Hematopoietic multipotent progenitor cell treated with erythropoietin and hydrocortisone succinate and interleukin-3 and kit ligand, for 6 days (in vitro differentiated cells): ENCODE measurements at regions not wholly inside any gene's neighbourhood (a gene's known extent, or its start where the extent isn't known, plus 50 kb on each side); places are given as distances from the start of the nearest gene placed in this dataset.
"Not testable (repeated sequence)": the region's sequence is repeated elsewhere in the genome, so short reads cannot be mapped to it uniquely, and the experiment has no call there.

ENCODE experiments used
- DNase-seq: peaks from one replicate; pipeline ENCODE4 v3.0.0-alpha.2; 2015

DNA sequence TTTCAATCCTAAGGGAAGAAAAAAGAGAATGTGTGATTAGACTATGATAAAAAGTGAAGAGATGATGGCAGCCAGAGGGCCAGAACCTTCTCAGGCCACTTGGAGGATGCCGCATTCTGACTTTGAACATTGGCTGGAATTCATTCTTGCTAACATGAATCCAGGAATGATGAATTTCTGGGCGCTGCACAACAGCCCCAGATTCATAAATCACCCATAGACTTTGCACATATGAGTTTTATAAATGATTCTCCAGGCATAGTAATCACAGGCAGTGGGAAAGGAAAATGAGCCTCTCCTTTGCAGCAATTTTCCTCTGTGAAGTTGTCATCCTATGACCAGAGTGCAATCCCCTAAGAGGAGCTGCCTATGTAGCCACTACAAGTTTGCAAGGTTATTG, 555.4 kb downstream of the KCTD12 start:
- no peak for DNase-seq

GRCh38 chr13:76329866-76330580, 556.2 kb downstream of the KCTD12 start:
- no peak for DNase-seq

DNA sequence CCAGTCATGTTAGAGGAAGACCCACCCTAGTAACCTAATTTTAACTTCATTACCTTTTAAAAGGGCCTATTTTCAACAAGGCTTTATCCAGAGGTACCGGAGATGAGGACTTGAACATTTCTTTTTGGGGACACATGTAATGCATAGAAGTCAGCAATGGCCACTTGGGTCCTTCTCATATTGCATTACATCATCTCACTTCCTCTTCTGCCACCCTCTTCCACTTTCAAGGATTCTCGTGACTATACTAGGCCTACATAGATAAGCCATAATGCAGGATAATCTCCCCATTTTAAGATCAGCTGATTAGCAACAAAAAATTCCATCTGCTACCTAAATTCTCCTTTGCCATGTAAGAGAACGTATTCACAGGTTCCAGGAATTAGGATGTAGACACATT, 557.2 kb downstream of the KCTD12 start:
- peak; percentile 3 for DNase-seq

GRCh38 chr13:76326343-76326742, 559.9 kb downstream of the KCTD12 start:
- DNase-seq = no peak

DNA sequence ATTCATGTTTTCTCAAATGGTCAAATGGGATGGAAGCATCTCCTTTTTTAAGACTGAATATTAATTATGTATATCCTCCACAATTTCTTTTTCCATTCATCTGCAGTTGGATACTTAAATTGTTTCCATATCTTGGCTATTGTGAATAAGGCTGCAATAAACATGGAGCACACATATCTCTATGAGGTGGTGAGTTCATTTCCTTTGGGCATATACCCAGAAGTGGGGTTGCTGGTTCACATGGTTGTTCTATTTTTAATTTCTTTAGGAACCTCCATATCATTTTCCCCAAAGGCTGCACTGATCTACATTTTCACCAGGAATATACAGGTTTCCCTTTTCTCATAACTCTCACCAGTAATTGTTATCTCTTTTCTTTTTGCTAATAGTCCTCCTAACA, 566.3 kb downstream of the KCTD12 start:
- no peak for DNase-seq

- no peak for DNase-seq
Measured at GRCh38 chr13:76316998-76317527, 569.1 kb downstream of the KCTD12 start.

- no peak for DNase-seq
Measured at GRCh38 chr13:76314495-76314894, 571.7 kb downstream of the KCTD12 start.

DNA sequence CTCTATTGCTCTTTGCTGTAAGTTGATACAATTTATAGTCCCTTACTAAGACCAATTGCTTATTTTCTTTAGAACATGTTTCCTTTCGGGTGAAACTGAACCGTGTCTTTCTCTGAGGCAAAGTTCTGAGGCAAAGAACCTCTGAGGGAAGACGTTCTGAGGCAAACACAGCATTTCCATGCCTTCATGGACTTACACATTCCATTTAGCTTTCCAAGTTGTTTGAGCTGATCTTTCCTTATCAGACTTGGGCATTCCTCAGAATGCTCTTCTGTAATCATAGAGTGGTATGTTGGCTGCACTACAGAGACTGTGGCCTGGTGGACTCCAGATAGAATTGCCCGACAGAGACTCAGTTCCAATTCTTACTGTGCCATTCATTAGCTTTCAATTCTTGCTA, 579.1 kb downstream of the KCTD12 start:
- no peak for DNase-seq

- peak; percentile 2 for DNase-seq
Measured at GRCh38 chr13:76300688-76301087, 585.5 kb downstream of the KCTD12 start.

GRCh38 chr13:76297331-76297730, 588.9 kb downstream of the KCTD12 start:
- no peak for DNase-seq

DNA sequence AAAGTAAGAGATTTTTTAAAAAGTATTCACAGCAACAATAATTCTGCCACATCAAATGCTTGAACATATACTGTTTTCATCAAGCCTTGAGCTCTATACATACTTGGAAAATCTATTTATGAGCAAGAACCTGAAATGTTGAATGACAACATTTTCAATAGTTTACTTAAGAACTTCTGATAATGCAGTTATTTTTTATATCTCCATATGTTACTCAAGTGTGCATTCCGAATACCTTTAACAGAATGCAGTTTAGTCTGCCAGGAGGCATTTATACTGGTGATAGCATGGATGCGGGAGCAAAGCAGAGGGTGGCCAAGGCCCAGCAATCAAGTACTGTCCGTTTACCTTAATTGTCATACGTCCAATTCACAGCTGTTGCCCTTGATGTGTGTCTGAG, 589.5 kb downstream of the KCTD12 start:
- DNase-seq = no peak

DNA sequence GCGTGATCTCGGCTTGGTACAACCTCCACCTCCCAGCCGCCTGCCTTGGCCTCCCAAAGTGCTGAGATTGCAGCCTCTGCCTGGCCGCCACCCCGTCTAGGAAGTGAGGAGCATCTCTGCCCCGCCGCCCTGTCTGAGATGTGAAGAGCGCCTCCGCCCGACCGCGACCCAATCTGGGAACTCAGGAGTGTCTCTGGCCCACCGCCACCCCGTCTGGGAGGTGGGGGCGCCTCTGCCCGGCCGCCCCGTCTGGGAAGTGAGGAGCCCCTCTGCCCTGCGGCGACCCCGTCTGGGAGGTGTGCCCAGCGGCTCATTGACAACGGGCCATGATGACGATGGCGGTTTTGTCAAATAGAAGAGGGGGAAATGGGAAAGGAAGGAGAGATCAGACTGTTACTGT, 591.2 kb downstream of the KCTD12 start:
- DNase-seq = not testable (repeated sequence)

DNA sequence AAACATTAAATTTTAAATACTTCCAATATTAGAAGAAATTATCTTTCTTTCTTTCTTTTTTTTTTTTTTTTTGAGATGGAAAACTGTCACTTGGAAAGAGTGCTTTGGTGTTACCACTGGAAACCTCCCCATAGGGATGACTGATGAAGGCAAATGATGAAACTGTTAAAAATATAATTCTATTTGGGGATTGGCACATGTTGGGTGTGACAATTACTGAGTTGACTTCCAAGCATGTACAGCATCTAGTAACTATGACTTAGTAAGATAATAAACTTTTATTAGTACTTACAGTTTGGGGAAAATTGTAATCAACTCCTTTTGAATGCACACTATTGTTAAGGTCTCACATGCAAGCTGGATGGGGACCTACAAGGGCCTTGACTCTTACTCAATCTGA, 592.5 kb downstream of the KCTD12 start:
- DNase-seq = no peak

DNA sequence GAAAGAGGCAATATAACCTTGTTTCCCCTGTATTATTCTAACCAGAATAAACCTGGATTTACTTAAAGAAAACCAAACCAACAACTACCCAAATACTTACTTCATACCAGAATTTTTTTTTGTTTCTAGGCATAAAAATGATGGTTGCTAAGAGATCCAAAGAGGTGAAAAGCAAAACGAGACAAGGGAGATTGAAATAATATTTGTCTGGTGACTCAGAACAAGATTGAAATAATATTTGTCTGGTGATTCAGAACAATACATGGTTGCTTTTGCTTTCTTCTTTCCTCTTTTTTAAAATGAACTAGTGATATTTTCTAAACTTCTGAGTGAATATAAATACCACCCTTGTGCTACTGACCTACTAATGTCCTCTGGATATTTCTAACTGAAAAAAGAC, 592.9 kb downstream of the KCTD12 start:
- DNase-seq = no peak

- no peak for DNase-seq
Measured at GRCh38 chr13:76292726-76293125, 593.5 kb downstream of the KCTD12 start.

- no peak for DNase-seq
Measured at GRCh38 chr13:76292031-76292430, 594.2 kb downstream of the KCTD12 start.

DNA sequence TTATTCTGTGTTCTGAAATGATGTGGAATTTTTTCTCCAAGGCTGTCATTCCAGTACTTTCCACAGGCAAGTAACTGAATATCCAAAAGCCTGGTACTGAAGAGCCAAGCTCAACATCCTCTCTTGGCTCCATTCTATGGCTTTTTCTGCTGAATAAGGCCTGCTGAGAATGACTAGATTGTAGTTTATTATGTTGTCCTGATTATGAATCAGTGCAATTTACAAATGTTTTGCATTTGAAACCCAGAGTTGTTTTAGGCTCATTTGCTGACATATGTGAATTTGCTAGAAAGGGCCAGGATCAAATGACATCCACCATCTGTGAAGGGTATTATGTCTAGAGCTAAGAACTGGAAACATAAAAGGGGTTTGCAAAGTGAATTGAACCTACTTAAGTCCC, 596.6 kb downstream of the KCTD12 start:
- no peak for DNase-seq

- DNase-seq = no peak
Measured at GRCh38 chr13:76286178-76286577, 600.0 kb downstream of the KCTD12 start.

GRCh38 chr13:76285463-76285862, 600.7 kb downstream of the KCTD12 start:
- DNase-seq = no peak

GRCh38 chr13:76279766-76280165, 606.4 kb downstream of the KCTD12 start:
- not testable (repeated sequence) for DNase-seq

- no peak for DNase-seq
Measured at GRCh38 chr13:76271728-76272232, 614.4 kb downstream of the KCTD12 start.

- DNase-seq = not testable (repeated sequence)
Measured at GRCh38 chr13:76268307-76268706, 617.9 kb downstream of the KCTD12 start.

- no peak for DNase-seq
Measured at GRCh38 chr13:76267216-76267615, 619.0 kb downstream of the KCTD12 start.

DNA sequence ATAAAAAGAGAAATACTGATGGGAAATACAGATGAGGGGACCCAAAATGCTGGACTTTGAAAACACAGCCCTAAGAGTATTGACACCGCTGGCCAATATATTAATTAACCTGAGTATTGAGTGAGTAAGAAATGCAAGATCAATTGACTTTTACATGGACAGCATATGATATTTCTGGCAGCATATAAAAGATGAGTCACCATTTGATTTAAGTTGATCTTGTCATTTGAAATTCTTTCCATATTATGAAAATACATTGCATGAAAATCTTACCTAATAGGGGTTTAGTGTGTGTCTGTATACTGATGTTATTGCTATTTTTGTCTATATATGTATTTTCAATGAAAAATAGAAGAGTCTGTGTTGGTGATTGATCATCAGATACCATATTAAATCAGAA, 619.6 kb downstream of the KCTD12 start:
- DNase-seq = no peak

DNA sequence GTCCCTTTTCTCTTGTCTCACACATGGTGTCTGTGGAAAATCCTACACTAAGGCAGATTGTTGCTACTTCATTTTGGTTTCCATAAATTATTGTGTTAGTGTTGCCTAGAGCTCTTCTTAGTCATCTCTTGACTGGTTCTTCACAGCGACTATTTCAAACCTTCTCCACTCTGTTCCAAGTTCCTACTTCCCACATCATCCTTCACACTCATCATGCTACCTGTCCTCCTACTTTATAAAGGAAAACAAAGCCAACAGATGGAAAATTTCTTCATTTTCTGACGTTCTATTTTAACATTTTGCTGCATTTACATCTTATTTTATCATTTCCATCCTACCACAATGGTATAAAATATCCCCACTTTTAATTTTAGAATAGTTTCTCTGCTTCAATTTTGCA, 614.1 kb downstream of the LMO7 start:
- no peak for DNase-seq
